GM18907 (cell line): ENCODE measurements at regions not wholly inside any gene's neighbourhood (a gene's known extent, or its start where the extent isn't known, plus 50 kb on each side); places are given as distances from the start of the nearest gene placed in this dataset.

Experiments used
- ATAC-seq: cut with Tn5 transposase; IDR thresholded peaks from one replicate; pipeline ENCODE4 v1.9.1; 2021; ENCODE audit warnings: mild to moderate bottlenecking, moderate library complexity; ENCODE audit not compliant: unreplicated experiment

DNA sequence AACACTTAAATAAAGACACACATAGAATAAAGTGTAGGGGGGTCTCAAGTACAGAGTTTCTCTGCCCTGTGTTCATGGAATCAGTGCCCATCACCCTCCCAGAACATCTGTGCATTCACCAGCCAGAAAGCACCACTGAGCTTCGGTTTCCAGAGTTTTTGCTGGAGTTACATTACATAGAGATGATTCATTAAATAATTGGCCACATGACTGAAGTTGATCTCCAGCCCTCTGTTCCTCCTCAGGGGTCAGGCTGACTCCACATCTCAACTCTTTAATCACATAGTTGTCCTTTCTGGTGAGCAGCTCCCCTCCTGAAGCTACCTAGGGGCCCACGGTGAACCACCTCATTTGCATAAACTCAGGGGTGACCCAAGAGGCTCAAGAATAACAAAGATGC lies 129.8 kb downstream of the METTL4 start:
- ATAC-seq = no peak

DNA sequence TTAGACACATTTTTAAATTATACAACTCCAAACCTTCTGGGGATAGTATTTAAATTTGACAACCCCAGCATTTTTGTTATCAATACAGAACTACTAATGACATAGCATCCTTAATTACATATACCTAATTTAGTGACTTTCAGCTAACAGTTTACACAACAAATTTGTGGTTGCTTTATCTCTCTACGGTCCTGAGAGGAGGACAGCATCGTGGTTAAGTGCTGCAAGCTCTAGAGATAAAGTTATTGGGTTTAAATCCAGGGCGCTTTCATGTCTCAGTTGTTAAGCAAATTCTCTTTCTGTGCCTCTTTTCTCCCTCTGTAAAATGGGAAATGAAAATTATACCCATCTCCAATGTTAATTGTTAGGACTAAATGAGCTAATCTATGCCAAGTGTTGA lies 129.3 kb downstream of the METTL4 start:
- ATAC-seq = no peak

DNA sequence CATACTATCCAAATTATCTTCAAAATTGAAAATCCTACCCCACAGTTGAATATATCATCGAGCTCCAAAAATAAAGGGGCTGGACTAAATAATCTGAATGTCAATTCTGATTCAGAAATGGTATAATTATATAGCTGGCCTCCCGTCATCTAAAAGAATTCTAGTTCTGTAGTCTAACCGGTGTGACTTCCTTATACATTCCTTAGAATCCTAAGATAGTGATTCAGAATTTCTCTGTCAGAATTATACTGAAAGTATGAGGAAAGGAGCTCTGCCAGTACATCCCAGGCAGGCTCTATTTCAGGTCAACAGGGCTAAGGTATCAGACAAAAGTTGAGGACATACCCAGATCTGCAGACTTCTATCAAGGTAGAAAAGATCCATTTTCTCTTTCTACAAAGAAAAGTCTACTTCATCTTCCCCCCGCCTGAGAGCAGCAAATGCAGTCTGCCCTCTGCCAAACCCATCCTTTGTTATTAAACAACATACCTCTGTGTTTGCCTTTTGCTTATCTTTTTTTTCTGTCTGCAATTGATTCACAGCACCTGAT lies 128.5 kb downstream of the METTL4 start:
- ATAC-seq = no peak

DNA sequence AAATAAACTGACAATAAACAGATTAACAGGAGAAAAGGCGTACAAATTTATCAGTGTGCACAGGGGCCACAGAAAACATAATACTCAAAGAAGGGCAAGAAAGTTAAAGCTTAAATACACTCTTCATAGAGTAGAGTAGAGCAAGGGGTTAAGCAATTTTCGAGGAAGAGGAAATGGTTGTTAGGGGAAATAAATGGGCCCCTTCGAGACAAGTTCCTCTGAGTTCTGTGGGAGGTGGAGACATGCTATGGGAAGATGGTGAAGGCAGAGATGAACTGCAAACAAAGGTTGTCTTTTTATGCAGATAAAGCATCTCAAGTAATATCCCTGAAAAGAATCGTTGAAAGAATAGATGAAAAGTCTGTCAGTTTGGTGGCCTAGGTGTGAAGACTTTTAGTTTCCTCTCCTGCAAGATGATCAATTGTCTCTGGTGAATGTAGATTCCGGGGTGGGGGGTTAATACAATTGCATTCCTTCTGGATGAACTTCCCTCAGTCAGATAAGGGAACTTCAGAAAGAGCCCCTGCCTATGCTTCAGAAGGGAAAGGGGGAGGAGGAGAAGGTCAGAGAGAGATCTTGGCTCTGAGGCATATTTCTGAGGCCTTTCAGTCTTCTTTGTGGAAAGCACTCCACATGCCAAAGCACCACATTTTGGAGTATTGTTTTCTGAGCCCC lies 127.0 kb downstream of the METTL4 start:
- ATAC-seq = no peak

DNA sequence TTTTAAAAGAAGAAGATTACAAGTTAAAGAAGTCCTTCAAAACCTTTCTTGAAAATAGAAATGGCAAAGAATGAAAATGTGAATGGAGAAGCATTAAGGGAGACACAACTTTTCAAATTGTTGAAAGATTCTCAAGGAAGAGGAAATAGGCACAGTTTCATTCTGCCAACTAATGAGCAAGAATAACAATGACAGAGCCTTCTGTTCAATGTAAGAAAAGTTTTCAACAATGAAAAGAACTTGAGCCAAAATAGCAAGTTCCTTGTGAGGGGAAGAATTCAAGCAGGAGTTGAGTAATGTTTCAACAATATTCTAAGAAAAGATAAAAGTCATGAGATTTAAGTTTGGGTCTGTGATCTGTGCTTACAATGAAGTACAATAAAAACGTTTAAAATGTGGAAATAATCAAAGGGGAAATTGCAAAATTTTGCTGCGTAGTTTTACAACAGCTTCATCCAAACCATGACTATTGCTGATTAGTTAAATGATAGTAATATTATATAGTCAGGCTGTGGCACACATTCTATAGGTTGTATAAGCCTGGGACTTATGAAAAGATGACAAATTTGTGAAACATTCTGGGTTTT lies 122.6 kb downstream of the METTL4 start:
- no peak for ATAC-seq

DNA sequence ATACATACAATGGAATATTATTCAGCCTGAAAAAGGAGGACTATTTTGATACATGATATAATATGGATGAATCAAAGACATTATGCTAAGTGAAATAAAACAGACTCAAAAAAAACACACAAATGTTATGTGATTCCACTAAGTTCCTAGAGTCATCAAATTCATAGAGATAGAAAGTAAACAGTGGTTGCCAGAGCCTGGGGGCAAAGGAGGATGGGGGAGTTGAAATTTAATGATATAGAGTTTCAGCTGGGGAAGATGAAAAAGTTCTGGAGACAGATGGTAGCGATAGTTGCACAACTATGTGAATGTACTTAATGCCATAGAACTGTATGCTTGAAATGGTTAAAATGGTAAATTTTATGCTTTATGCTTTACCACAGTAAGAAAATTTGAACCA lies 119.7 kb downstream of the METTL4 start:
- no peak for ATAC-seq

DNA sequence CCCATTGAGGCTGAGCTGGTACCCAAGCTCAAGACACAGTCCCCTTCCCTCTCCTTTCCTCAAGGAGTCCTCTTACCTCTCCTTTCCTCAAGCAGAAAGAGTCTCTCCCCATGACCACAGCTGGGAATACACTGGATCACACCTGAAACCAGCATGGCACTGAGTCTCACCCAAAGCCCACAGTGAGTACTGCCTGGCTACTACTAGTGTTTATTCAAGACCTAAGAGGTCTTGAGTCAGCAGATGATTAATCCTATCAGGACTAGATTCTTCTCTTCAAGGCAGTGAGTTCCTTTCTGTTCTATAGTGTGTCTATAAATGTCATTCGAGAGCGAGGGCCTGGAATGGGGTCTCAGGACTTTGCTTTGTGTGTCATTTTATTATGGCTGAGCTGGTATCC lies 111.4 kb downstream of the METTL4 start:
- no peak for ATAC-seq

DNA sequence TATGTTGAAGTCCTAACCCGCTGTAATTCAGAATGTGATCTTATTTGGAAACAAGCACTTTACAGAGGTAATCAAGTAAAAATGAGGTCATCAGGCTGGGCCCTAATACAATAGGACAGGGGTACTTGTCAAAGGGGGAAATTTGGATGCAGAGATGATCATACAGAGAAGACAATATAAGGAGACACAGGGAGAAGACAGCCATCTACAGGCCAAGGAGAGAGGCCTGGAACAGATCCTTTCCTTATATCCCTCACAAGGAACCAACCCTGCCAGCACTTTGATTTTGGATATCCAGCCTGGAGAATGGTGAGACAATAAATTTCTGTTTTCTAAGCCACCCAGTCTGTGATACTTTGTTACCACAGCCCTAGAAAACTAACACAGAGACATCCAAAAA lies 104.3 kb downstream of the METTL4 start:
- no peak for ATAC-seq

DNA sequence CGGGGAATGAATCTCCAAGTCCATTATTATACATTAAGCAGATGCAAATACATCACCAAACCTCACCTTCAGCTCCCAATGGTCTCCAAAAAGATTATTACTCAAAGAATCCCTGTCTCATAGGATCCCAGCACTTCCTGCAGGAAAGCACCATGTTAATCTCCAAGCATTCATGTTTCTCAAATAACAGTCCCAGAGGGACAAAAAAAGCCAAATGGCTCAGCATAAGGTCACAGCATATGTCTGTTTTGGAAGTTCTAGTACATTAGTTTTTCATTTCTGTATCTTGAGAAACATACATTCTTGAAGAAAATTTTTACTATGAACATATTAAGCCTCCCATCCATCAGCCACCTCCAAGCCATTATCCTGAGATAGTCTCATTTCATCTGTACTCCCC lies 103.3 kb downstream of the METTL4 start:
- no peak for ATAC-seq

DNA sequence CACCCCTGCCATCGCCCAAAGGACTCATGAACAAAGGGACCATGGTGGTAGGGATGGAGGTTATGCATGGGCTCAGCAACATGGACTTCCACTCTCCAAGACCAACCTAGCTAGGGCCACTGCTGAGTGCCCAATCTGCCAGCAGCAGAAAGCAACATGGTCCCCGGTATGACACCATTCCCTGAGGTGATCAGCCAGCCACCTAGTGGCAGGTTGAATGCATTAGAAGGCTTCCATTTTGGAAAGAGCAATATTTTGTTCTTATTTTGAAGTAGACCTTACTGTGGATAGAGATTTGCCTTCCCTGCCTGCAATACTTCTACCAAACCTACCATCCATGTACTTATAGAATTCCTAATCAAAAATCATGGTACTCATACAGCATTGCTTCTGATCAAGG lies 99.8 kb downstream of the METTL4 start:
- ATAC-seq = peak; percentile 52

DNA sequence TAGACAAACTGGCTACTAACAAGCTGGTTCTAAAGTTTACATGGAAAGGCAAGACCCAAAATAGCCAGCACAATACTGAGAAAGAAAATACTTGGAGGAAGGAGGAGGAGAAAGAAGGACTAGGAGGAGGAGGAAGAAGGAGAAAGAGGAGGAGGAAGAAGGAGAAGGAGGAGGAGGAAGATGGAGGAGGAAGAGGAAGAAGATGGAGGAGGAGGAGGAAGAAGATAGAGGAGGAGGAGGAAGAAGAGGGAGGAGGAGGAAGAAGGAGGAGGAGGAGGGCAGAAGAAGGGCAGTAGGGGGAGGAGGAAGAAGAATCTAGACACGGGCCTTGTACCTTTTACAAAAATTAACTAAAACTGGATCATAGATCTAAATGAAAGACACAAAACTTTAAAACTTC lies 92.6 kb downstream of the METTL4 start:
- ATAC-seq = no peak

DNA sequence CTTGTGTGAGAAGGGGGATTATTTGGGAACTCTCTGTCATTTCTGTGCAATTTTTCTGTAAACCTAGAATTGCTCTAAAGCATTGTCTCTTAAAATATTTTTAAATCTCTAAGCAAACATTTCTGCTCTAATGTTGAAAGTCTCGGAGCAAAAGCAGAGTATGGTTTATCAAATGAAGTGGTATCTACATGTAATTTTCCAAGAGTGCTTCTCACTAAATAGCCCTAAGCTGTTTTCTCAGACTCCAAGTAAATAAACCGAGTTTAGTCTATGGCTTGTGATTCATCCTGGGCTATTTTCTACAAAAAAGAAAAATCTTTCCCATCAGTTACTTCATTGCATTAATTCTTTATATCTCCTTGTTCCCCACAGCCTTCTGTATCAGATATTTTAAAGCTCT lies 90.8 kb downstream of the METTL4 start:
- ATAC-seq = no peak

DNA sequence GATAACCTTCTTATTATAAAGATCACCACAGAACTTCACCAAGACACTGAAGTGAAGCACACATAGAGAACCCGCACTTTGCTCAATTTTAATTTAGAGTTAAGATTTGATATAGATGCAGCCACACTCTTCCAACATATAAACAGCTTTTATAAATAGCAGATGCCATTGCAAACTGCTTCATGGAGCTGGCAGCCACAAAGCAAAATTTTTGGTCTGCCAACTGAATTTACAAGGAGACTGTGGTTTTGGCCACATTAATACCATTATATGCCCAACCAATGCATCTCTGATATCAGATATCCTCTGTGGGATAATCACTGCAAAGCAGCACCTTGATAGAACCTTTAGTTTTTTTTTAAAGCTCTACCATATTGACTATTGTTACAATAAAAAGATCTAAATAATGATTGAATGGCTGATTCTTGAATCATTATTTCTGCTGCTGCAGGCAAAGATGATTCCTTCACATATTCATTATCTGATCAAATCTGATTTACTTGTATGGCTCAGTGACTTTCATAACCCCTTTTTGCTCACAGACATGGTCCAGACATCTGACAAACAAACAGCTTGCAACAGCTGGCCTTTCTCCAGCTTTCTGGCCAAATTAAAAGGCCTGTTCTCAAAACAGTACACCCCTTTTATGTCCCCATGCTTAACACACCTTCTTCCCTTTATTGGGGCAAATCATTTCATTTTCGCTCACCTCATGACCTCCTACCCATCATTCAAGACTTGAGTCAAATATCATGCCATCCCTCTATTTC lies 88.4 kb downstream of the METTL4 start:
- ATAC-seq = no peak

DNA sequence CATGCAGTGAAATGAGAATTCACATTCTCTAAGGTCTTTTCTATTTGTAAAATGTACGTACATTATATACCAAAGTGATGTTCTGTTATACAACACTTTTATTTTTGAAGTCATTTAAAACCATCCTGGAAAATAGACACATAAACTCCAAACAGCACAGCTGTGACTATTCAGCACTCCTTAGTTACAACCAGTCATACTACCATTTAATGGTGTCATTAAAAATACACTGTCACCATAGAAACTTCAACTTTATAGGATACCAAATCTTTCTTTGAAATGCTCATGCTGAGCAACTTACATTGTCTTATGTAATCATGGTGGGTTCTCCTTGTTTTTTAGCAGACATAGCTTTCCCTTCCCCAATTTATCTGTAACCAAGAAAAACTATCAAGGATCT lies 85.3 kb downstream of the METTL4 start:
- ATAC-seq = no peak

DNA sequence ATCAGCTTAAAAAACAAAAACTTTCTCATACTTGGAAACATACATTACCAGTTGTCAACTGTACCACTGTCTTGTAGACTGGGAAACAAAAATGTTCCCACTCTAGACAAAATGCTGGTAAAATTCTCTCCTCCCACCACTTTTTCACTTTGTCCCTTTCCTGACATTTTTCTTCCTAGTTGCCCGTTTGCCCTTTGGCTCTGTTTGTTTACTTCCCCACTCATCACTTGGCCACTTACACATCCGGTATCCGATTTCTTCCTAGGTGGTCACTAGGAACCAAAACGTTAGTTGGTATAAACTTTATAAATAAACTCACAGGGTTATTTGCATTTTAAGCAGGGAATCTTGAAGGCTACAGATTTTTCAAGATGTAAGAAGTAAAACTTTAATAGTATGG lies 84.9 kb downstream of the METTL4 start:
- no peak for ATAC-seq
